NK-92 (cell line): ENCODE measurements at regions not wholly inside any gene's neighbourhood (a gene's known extent, or its start where the extent isn't known, plus 50 kb on each side); places are given as distances from the start of the nearest gene placed in this dataset.
"Not testable (repeated sequence)": the region's sequence is repeated elsewhere in the genome, so short reads cannot be mapped to it uniquely, and the experiment has no call there.

Experiments
- DNase-seq: peaks from one replicate; lab custom pipeline; 2025; ENCODE audit not compliant: unreplicated experiment; lab: John Stamatoyannopoulos, UW

- no peak for DNase-seq
Measured at GRCh38 chr7:65317372-65317771, 56.3 kb upstream of the ZNF92 start.

- DNase-seq = no peak
Measured at GRCh38 chr7:65310761-65311160, 62.9 kb upstream of the ZNF92 start.

GRCh38 chr7:65308300-65308678 lies 65.4 kb upstream of the ZNF92 start:
- DNase-seq = no peak

GRCh38 chr7:65307651-65308299 lies 65.9 kb upstream of the ZNF92 start:
- no peak for DNase-seq

GRCh38 chr7:65304175-65304574 lies 69.5 kb upstream of the ZNF92 start:
- no peak for DNase-seq

GRCh38 chr7:65302883-65303282 lies 70.8 kb upstream of the ZNF92 start:
- no peak for DNase-seq

- DNase-seq = no peak
Measured at GRCh38 chr7:65301007-65301406, 72.6 kb upstream of the ZNF92 start.

GRCh38 chr7:65295409-65295808 lies 78.2 kb upstream of the ZNF92 start:
- no peak for DNase-seq

GRCh38 chr7:65290340-65290739 lies 83.3 kb upstream of the ZNF92 start:
- not testable (repeated sequence) for DNase-seq

- no peak for DNase-seq
Measured at GRCh38 chr7:65287023-65287422, 86.6 kb upstream of the ZNF92 start.

- no peak for DNase-seq
Measured at GRCh38 chr7:65285906-65286864, 87.5 kb upstream of the ZNF92 start.

- not testable (repeated sequence) for DNase-seq
Measured at GRCh38 chr7:65285241-65285640, 88.4 kb upstream of the ZNF92 start.

- DNase-seq = no peak
Measured at GRCh38 chr7:65279795-65280194, 93.9 kb upstream of the ZNF92 start.

- DNase-seq = no peak
Measured at GRCh38 chr7:65276822-65277221, 96.8 kb upstream of the ZNF92 start.

GRCh38 chr7:65271502-65271901 lies 102.2 kb upstream of the ZNF92 start:
- not testable (repeated sequence) for DNase-seq

- DNase-seq = no peak
Measured at GRCh38 chr7:65269150-65269856, 104.4 kb upstream of the ZNF92 start.

- DNase-seq = no peak
Measured at GRCh38 chr7:65268782-65269149, 104.9 kb upstream of the ZNF92 start.

GRCh38 chr7:65265933-65266519 lies 107.6 kb upstream of the ZNF92 start:
- no peak for DNase-seq

GRCh38 chr7:65264258-65264657 lies 109.4 kb upstream of the ZNF92 start:
- DNase-seq = no peak

GRCh38 chr7:65260673-65261072 lies 113.0 kb upstream of the ZNF92 start:
- not testable (repeated sequence) for DNase-seq

GRCh38 chr7:65259864-65260525 lies 113.7 kb upstream of the ZNF92 start:
- DNase-seq = not testable (repeated sequence)
